Omental fat pad (tissue), 3 donors: ENCODE measurements at regions not wholly inside any gene's neighbourhood (a gene's known extent, or its start where the extent isn't known, plus 50 kb on each side); places are given as distances from the start of the nearest gene placed in this dataset.

Experiments used
- ATAC-seq: fragments of 150-250 bp; one replicate; pipeline ENCODE4 v1.9.1; 2016; ENCODE audit warnings: mild to moderate bottlenecking, moderate library complexity; ENCODE audit not compliant: low FRiP score
- DNase-seq: peaks from one replicate; pipeline ENCODE4 v3.0.0-alpha.2; 2019; ENCODE audit warnings: low spot score
- CTCF ChIP-seq, 3 donors: fragments of 450-650 bp; IDR thresholded peaks; one replicate each; pipeline ENCODE4 v1.5.1; 2016 to 2017; ENCODE audit warnings: antibody characterized with exemption in 3 of 3, mild to moderate bottlenecking in 3 of 3, moderate library complexity in 2 of 3

- ATAC-seq (no peak), DNase-seq (no peak)
- TF ChIP-seq CTCF (IDR thresholded peaks at IDR 0.05), result no peak
Measured at GRCh38 chr12:89845366-89845765, 136.7 kb upstream of the ATP2B1 start.

- no peak for TF ChIP-seq CTCF (IDR thresholded peaks at IDR 0.05)
- ATAC-seq (no peak), DNase-seq (no peak)
Measured at GRCh38 chr12:89844539-89844938, 135.9 kb upstream of the ATP2B1 start.

- no peak for TF ChIP-seq CTCF (IDR thresholded peaks at IDR 0.05)
- ATAC-seq, result peak; percentile 41
- no peak for DNase-seq
Measured at GRCh38 chr12:89840162-89840922, 131.7 kb upstream of the ATP2B1 start.

- no peak for ATAC-seq
Measured at GRCh38 chr12:89839444-89839843, 130.8 kb upstream of the ATP2B1 start.

GRCh38 chr12:89838833-89839232 is 130.2 kb upstream of the ATP2B1 start:
- no peak for ATAC-seq
- no peak for DNase-seq
- no peak for TF ChIP-seq CTCF (IDR thresholded peaks at IDR 0.05)

More at GRCh38 chr12:89839444-89839843, 130.8 kb upstream of the ATP2B1 start:
- no peak for TF ChIP-seq CTCF (IDR thresholded peaks at IDR 0.05)
- no peak for DNase-seq

- DNase-seq (no peak), ATAC-seq (no peak)
- TF ChIP-seq CTCF (IDR thresholded peaks at IDR 0.05), result no peak
Measured at GRCh38 chr12:89836026-89836425, 127.4 kb upstream of the ATP2B1 start.

- no peak for TF ChIP-seq CTCF (IDR thresholded peaks at IDR 0.05)
- DNase-seq (no peak), ATAC-seq (no peak)
Measured at GRCh38 chr12:89834676-89835075, 126.0 kb upstream of the ATP2B1 start.
